WTC11 (cell line): ENCODE measurements at regions not wholly inside any gene's neighbourhood (a gene's known extent, or its start where the extent isn't known, plus 50 kb on each side); places are given as distances from the start of the nearest gene placed in this dataset.

ENCODE experiments used
- ATAC-seq: fragments of 200-7000 bp; cut with Tn5 transposase; 2 replicates; pipeline ENCODE4 v1.10.0; 2021; ENCODE audit warnings: mild to moderate bottlenecking, moderate library complexity
- CTCF ChIA-PET: fragments of 300-600 bp; sonication (Branson Sonifier 250); formaldehyde crosslinking; loops from one replicate; lab custom pipeline; 2021; ENCODE audit warnings: antibody characterized with exemption; lab: Charles Lee
- POLR2A ChIA-PET: fragments of 350-600 bp; sonication (Branson Sonifier 250); formaldehyde crosslinking; loops from one replicate; lab custom pipeline; 2021; ENCODE audit warnings: antibody characterized with exemption; lab: Charles Lee
- DNase-seq: peaks from one replicate; pipeline ENCODE4 v3.0.0; 2021; ENCODE audit warnings: low spot score
- H3K27ac Mint-ChIP-seq: 2 replicates; pipeline ENCODE4 v1.8.0; 2021; ENCODE audit warnings: mixed read lengths
- H3K27me3 Mint-ChIP-seq: 2 replicates; pipeline ENCODE4 v1.8.0; 2021; ENCODE audit warnings: low read depth, mild to moderate bottlenecking, moderate library complexity, mixed read lengths
- H3K36me3 Mint-ChIP-seq: 2 replicates; pipeline ENCODE4 v1.8.0; 2021; ENCODE audit warnings: mixed read lengths
- H3K4me1 Mint-ChIP-seq: 2 replicates; pipeline ENCODE4 v1.8.0; 2022; ENCODE audit warnings: mixed read lengths
- H3K4me3 Mint-ChIP-seq: 2 replicates; pipeline ENCODE4 v1.8.0; 2021; ENCODE audit warnings: mild to moderate bottlenecking, moderate library complexity, mixed read lengths
- H3K9me3 Mint-ChIP-seq: 2 replicates; pipeline ENCODE4 v1.8.0; 2021; ENCODE audit warnings: mixed read lengths
- EMX1 ChIP-seq: fragments of 250-450 bp; sonication (Bioruptor Pico); IDR thresholded peaks from 2 replicates; pipeline ENCODE4 v1.8.0; 2021; ENCODE audit warnings: mild to moderate bottlenecking
- ETV6 ChIP-seq: sonication (generic); formaldehyde crosslinking; IDR thresholded peaks from 2 replicates; pipeline ENCODE4 v1.8.1; 2022; ENCODE audit warnings: mild to moderate bottlenecking, missing genetic modification reagents
- GRHL2 ChIP-seq: fragments of 250-450 bp; sonication (Bioruptor Pico); IDR thresholded peaks from 2 replicates; pipeline ENCODE4 v1.8.0; 2022; ENCODE audit warnings: mild to moderate bottlenecking, moderate library complexity; ENCODE audit not compliant: insufficient replicate concordance, severe bottlenecking
- GTF2I ChIP-seq: fragments of 250-450 bp; sonication (Bioruptor Pico); conservative IDR thresholded peaks from 2 replicates; pipeline ENCODE4 v1.4.0; 2021; ENCODE audit warnings: mild to moderate bottlenecking
- JUN ChIP-seq: sonication (generic); formaldehyde crosslinking; IDR thresholded peaks from 2 replicates; pipeline ENCODE4 v1.8.0; 2023; ENCODE audit warnings: mild to moderate bottlenecking, missing genetic modification reagents
- RELA ChIP-seq: sonication (generic); formaldehyde crosslinking; IDR thresholded peaks from 2 replicates; pipeline ENCODE4 v1.8.1; 2022; ENCODE audit warnings: missing genetic modification reagents, mild to moderate bottlenecking, borderline replicate concordance
- SMAD4 ChIP-seq: sonication (generic); formaldehyde crosslinking; IDR thresholded peaks from 2 replicates; pipeline ENCODE4 v1.8.0; 2022; ENCODE audit warnings: mild to moderate bottlenecking, missing genetic modification reagents
- SP1 ChIP-seq: sonication (generic); formaldehyde crosslinking; conservative IDR thresholded peaks from 2 replicates; pipeline ENCODE4 v1.8.1; 2022; ENCODE audit warnings: missing genetic modification reagents
- ZNF232 ChIP-seq: sonication (generic); formaldehyde crosslinking; IDR thresholded peaks from 2 replicates; pipeline ENCODE4 v1.8.0; 2022; ENCODE audit warnings: mild to moderate bottlenecking, missing genetic modification reagents
- ZNF423 ChIP-seq: fragments of 250-450 bp; sonication (Bioruptor Pico); IDR thresholded peaks from 2 replicates; pipeline ENCODE4 v2.1.2; 2022; ENCODE audit warnings: mild to moderate bottlenecking, moderate library complexity
- ZNF671 ChIP-seq: fragments of 250-450 bp; sonication (Bioruptor Pico); IDR thresholded peaks from 2 replicates; pipeline ENCODE4 v1.8.0; 2021; ENCODE audit warnings: mild to moderate bottlenecking
- TF ChIP-seq, protein P1 (sequence below): sonication (generic); formaldehyde crosslinking; IDR thresholded peaks from 2 replicates; pipeline ENCODE4 v1.8.1; 2023; ENCODE audit warnings: mild to moderate bottlenecking, missing genetic modification reagents
- TF ChIP-seq, protein P2 (sequence below): sonication (generic); formaldehyde crosslinking; IDR thresholded peaks from 2 replicates; pipeline ENCODE4 v1.8.1; 2023; ENCODE audit warnings: mild to moderate bottlenecking, missing genetic modification reagents, moderate library complexity
- TF ChIP-seq, protein P3 (sequence below): fragments of 250-450 bp; sonication (Bioruptor Pico); IDR thresholded peaks from 2 replicates; pipeline ENCODE4 v2.1.2; 2022; ENCODE audit warnings: mild to moderate bottlenecking, moderate library complexity
- TF ChIP-seq, protein P4 (sequence below): sonication (generic); formaldehyde crosslinking; IDR thresholded peaks from 2 replicates; pipeline ENCODE4 v1.8.1; 2023; ENCODE audit warnings: mild to moderate bottlenecking, missing genetic modification reagents, moderate library complexity
- TF ChIP-seq, protein P5 (sequence below): sonication (generic); formaldehyde crosslinking; IDR thresholded peaks from 2 replicates; pipeline ENCODE4 v1.8.0; 2022; ENCODE audit warnings: mild to moderate bottlenecking, missing genetic modification reagents
- TF ChIP-seq, protein P6 (sequence below): sonication (generic); formaldehyde crosslinking; IDR thresholded peaks from 2 replicates; pipeline ENCODE4 v1.8.0; 2023; ENCODE audit warnings: missing genetic modification reagents, mild to moderate bottlenecking, borderline replicate concordance
- TF ChIP-seq, protein P7 (sequence below): sonication (generic); formaldehyde crosslinking; IDR thresholded peaks from 2 replicates; pipeline ENCODE4 v1.8.1; 2022; ENCODE audit warnings: mild to moderate bottlenecking, moderate library complexity, missing genetic modification reagents

DNA sequence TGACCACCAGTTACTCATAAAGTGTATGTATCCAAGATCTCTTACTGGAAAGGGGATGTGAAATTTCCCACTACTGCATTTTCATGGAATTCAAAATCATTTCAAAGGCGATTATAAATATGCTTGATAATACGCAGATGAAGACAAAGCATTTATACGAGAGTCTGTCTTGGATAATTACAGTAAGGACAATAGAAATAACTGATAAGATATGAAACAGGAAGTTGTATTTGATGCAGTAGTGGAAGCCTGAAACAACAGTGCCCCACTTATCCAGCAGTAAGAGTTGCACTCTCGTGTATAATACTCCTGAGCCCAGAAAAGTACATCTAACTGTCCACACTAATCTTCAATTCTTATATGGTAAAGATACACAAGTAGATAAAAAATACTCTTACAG lies 188.7 kb upstream of the POU5F2 start:
- Mint-ChIP-seq H3K36me3 (no peaks in the 10 kb centered on the region), H3K27ac (no peak overlapping the region), H3K4me1 (peaks cover 13% of the 10 kb centered on the region), H3K4me3 (no peak overlapping the region), H3K27me3 (no peaks in the 10 kb centered on the region), H3K9me3 (peaks cover 9% of the 10 kb centered on the region)
- ChIA-PET CTCF (no interaction called here), POLR2A (no interaction called here)
- TF ChIP-seq JUN (CRISPR knock-in tag): no peak
- TF ChIP-seq EMX1 (CRISPR knock-in tag): no peak
- TF ChIP-seq, protein P1, sequence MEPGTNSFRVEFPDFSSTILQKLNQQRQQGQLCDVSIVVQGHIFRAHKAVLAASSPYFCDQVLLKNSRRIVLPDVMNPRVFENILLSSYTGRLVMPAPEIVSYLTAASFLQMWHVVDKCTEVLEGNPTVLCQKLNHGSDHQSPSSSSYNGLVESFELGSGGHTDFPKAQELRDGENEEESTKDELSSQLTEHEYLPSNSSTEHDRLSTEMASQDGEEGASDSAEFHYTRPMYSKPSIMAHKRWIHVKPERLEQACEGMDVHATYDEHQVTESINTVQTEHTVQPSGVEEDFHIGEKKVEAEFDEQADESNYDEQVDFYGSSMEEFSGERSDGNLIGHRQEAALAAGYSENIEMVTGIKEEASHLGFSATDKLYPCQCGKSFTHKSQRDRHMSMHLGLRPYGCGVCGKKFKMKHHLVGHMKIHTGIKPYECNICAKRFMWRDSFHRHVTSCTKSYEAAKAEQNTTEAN: no peak
- no peak for DNase-seq
- ATAC-seq: no peak

DNA sequence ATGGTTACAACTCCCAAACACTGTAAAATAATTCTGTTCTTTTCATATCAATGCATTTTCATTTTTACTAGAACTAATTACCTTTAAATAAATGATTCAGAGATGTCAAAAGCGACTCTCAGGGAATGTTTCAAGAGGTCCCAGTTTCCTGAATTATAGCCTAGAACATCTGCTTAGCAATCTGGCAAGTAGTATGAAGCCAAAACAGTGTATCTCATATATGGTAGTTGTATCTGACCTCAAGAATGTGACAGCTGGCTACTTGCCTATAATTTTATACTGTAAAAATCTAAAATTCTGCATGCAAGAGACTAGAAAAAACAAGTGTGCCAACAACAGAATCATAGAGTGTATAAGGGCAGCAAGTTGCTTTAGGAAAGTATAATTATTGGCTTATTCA lies 187.7 kb upstream of the POU5F2 start:
- no peaks in the 10 kb centered on the region for H3K36me3 Mint-ChIP-seq
- DNase-seq (no peak), ATAC-seq (no peak)
- H3K27me3 Mint-ChIP-seq: no peaks in the 10 kb centered on the region
- ChIA-PET CTCF (no interaction called here), POLR2A (no interaction called here)
- no peak overlapping the region for H3K4me3 Mint-ChIP-seq
- H3K4me1 Mint-ChIP-seq: peaks cover 13% of the 10 kb centered on the region
- TF ChIP-seq GRHL2 (CRISPR knock-in tag): no peak
- no peak for TF ChIP-seq SP1 (CRISPR knock-in tag)
- TF ChIP-seq, protein P2, sequence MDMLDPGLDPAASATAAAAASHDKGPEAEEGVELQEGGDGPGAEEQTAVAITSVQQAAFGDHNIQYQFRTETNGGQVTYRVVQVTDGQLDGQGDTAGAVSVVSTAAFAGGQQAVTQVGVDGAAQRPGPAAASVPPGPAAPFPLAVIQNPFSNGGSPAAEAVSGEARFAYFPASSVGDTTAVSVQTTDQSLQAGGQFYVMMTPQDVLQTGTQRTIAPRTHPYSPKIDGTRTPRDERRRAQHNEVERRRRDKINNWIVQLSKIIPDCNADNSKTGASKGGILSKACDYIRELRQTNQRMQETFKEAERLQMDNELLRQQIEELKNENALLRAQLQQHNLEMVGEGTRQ: no peak
- TF ChIP-seq, protein P3, sequence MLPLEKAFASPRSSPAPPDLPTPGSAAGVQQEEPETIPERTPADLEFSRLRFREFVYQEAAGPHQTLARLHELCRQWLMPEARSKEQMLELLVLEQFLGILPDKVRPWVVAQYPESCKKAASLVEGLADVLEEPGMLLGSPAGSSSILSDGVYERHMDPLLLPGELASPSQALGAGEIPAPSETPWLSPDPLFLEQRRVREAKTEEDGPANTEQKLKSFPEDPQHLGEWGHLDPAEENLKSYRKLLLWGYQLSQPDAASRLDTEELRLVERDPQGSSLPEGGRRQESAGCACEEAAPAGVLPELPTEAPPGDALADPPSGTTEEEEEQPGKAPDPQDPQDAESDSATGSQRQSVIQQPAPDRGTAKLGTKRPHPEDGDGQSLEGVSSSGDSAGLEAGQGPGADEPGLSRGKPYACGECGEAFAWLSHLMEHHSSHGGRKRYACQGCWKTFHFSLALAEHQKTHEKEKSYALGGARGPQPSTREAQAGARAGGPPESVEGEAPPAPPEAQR (CRISPR knock-in tag): no peak
- TF ChIP-seq SMAD4 (CRISPR knock-in tag): no peak
- peaks cover 7% of the 10 kb centered on the region for H3K9me3 Mint-ChIP-seq
- no peak overlapping the region for H3K27ac Mint-ChIP-seq

DNA sequence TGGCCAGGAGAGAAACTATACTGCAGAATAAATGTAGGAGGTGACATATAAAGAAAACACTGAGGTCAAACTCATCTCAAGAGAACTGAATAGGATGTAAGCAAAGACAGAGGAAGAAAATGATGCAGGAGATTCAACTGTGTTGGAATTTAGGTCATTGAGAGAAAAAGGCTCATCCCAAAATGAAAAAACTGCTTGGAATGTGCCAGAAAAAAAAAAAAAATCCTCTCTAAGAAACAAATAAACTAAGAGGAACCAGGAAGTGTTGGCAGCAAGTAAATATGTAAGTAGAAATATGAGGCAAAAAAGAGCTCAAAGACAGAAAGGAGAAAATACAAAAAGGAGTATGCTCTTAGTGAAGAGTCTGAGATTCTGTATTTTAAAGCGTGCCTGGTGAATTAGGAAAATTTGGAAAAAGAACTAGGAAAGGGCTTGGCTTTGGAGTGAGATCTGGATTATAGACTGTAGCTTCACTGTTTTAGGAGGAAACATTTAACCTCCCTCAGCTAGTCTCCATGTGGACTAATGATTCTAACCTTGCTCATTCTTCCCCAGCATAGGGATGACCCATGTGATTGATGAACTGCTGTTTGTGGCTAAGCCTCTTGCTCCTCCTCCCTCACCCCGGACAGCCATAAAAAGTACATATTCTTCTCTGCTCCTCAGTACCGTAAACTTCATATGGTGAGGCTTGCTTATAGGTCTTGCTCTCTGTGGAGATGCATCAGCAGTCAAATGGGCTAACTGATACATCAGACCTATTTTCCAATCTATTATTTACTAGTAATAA lies 185.6 kb upstream of the POU5F2 start:
- H3K27ac Mint-ChIP-seq: peak overlapping the region; percentile 6; the same call in 1 of the 2 replicates
- ATAC-seq (peak; percentile 77), DNase-seq (no peak)
- no peaks in the 10 kb centered on the region for H3K9me3 Mint-ChIP-seq
- peaks cover 13% of the 10 kb centered on the region for H3K4me1 Mint-ChIP-seq
- ChIA-PET POLR2A (no interaction called here), CTCF (interaction anchor here (0.7 to 1.0 kb wide), 2 partner anchors 11 to 811 kb away, joined by 3 to 4 read pairs; no protein-coding TSS in a partner anchor)
- no peaks in the 10 kb centered on the region for H3K27me3 Mint-ChIP-seq
- H3K4me3 Mint-ChIP-seq: no peak overlapping the region
- H3K36me3 Mint-ChIP-seq: no peaks in the 10 kb centered on the region
- TF ChIP-seq, protein P4, sequence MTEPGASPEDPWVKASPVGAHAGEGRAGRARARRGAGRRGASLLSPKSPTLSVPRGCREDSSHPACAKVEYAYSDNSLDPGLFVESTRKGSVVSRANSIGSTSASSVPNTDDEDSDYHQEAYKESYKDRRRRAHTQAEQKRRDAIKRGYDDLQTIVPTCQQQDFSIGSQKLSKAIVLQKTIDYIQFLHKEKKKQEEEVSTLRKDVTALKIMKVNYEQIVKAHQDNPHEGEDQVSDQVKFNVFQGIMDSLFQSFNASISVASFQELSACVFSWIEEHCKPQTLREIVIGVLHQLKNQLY (CRISPR knock-in tag): no peak
- TF ChIP-seq, protein P5, sequence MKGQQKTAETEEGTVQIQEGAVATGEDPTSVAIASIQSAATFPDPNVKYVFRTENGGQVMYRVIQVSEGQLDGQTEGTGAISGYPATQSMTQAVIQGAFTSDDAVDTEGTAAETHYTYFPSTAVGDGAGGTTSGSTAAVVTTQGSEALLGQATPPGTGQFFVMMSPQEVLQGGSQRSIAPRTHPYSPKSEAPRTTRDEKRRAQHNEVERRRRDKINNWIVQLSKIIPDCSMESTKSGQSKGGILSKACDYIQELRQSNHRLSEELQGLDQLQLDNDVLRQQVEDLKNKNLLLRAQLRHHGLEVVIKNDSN (CRISPR knock-in tag): no peak
- TF ChIP-seq ZNF232 (no peak), SMAD4 (CRISPR knock-in tag) (no peak), ZNF671 (CRISPR knock-in tag) (no peak), ETV6 (CRISPR knock-in tag) (no peak), ZNF423 (CRISPR knock-in tag) (no peak), GTF2I (CRISPR knock-in tag) (no peak), RELA (CRISPR knock-in tag) (no peak)
- TF ChIP-seq, protein P6, sequence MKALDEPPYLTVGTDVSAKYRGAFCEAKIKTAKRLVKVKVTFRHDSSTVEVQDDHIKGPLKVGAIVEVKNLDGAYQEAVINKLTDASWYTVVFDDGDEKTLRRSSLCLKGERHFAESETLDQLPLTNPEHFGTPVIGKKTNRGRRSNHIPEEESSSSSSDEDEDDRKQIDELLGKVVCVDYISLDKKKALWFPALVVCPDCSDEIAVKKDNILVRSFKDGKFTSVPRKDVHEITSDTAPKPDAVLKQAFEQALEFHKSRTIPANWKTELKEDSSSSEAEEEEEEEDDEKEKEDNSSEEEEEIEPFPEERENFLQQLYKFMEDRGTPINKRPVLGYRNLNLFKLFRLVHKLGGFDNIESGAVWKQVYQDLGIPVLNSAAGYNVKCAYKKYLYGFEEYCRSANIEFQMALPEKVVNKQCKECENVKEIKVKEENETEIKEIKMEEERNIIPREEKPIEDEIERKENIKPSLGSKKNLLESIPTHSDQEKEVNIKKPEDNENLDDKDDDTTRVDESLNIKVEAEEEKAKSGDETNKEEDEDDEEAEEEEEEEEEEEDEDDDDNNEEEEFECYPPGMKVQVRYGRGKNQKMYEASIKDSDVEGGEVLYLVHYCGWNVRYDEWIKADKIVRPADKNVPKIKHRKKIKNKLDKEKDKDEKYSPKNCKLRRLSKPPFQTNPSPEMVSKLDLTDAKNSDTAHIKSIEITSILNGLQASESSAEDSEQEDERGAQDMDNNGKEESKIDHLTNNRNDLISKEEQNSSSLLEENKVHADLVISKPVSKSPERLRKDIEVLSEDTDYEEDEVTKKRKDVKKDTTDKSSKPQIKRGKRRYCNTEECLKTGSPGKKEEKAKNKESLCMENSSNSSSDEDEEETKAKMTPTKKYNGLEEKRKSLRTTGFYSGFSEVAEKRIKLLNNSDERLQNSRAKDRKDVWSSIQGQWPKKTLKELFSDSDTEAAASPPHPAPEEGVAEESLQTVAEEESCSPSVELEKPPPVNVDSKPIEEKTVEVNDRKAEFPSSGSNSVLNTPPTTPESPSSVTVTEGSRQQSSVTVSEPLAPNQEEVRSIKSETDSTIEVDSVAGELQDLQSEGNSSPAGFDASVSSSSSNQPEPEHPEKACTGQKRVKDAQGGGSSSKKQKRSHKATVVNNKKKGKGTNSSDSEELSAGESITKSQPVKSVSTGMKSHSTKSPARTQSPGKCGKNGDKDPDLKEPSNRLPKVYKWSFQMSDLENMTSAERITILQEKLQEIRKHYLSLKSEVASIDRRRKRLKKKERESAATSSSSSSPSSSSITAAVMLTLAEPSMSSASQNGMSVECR: no peak
- TF ChIP-seq, protein P2: no peak
- TF ChIP-seq, protein P7, sequence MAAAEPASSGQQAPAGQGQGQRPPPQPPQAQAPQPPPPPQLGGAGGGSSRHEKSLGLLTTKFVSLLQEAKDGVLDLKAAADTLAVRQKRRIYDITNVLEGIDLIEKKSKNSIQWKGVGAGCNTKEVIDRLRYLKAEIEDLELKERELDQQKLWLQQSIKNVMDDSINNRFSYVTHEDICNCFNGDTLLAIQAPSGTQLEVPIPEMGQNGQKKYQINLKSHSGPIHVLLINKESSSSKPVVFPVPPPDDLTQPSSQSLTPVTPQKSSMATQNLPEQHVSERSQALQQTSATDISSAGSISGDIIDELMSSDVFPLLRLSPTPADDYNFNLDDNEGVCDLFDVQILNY (CRISPR knock-in tag): no peak
- TF ChIP-seq, protein P3 (CRISPR knock-in tag): no peak
